NCI-H774 (cell line): ENCODE measurements at regions not wholly inside any gene's neighbourhood (a gene's known extent, or its start where the extent isn't known, plus 50 kb on each side); places are given as distances from the start of the nearest gene placed in this dataset.
"Not testable (repeated sequence)": the region's sequence is repeated elsewhere in the genome, so short reads cannot be mapped to it uniquely, and the experiment has no call there.

Source experiments
- DNase-seq: peaks from one replicate; lab custom pipeline; 2025; lab: John Stamatoyannopoulos, UW

DNA sequence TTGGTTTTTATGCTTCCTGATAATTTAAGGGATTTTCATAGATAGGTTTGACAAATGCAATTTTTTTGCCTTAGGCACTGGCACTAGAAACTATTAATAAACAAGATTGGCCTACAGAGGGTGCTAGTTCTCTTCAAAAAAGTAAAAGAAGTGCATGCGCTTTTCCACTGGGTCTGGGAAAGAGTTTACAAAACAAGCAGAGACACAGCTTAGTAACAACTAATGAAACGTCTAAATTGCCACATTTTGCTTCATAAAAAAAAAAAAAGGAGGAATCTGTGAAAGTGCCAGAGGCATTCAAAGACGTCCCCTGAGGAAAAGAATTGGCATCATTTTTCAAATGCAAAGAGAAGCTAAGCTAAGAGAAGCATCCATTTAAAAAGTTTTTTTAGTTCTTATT lies 58.3 kb upstream of the EEA1 start:
- DNase-seq = peak; percentile 77

DNA sequence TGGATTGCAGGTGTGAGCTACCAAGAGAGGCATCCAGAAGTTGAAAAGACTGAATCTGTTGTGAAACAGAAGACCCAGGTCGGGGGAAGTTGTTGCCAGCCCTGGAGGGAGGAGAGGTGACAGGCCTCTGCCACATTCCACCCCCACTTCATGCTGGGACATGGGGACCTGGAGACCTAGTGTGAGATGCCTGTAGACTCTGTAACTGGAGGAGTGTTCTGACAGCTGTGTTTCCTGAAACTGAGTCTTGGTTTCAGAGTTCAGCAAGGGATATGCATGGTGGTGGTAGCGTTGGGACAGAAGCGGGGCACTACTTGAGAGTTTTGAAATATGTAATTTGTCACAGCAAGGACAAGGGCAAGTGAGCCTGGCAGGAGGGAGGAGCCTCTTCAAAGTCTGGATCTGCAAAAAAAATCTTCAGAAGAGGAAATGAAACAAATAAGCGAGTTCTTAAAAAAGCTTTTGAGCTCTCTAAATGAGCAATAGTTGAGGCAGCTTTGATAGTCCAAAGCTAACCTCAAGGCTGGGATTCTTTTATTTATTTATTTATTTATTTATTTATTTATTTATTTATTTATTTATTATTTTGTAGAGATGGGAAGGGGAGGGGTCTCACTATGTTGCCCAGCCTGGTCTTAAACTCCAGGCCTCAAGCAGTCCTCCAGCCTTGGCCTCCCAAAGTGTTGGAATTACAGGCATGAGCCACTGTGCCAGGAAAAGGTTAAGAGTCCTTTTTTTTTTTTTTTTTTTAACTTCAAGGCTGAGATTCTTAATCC lies 58.9 kb upstream of the EEA1 start:
- no peak for DNase-seq

DNA sequence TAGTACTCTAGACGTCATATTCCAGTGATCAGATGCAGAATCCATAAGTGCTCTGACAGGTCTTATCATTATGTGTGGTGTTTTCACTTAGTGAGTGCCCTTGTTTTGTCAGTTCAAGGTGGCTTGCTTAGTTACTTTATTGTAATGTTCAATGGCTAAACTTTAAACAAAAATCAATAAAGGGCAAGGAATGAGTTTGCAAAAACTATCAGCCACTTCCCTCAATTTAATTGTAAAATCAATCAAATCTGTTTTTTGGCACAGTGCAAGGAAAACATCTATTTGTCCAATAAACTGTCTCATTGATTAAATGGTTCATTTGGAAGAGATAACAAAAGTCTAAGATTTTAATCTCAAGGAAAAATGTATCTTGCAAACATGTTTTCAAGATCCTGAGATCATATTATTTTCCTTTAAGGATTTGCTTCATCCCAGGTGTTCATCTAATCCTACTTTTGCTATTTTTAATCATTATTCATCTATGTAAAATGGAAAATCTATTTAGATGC lies 59.6 kb upstream of the EEA1 start:
- no peak for DNase-seq

DNA sequence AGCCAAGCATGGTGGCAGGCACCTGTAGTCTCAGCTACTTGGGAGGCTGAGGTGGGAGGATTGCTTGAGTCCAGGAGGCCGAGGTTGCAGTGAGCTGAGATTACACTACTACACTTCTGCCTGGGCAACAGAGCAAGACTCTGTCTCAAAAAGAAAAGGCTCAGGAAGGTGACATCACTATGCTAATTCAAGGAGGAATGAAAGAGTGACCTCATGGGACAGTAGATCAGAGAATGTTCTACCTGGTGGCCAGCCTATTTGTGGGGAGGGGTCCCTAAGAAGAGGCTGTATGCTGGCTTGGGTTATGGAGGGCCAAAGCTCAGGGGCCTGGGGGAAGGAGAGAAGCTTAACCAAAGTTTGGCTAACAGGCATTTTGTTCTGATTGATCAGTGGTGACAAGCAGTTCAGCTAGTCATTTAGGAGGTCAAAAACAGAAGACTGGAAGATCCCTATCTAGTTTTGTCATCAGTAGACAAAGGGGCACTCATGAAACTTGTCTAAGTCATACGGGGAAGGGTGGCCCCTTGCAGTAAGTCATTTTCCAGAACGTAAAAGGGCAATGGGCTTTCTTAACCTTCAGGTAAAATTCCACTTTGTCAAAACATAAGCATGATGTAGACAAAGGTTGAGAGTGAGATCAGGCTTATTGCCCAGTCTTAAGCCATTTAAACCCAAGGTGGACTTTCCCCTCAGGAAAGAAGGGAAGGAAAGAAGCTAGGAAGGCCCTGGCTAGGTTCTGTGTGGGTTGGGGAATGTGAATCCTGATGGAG lies 60.8 kb upstream of the EEA1 start:
- no peak for DNase-seq

DNA sequence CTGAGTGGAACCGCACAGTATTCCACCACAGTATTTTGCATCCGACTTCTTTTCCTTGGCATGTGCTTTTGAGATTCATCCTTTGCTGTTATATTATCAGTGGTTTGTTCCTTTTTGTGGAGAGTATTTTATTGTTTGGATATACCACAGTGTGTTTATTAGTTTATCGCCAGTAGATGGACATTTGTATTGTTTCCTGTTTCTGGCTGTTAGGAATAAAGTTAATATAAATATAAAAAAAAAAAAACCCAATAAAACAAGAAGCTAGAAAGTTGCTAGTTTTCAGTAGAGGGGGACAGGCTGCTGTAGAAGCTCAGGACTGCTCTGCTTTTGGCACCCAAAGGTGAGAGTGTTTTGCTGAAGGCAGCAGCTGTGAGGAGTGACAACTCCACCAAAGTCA lies 62.0 kb upstream of the EEA1 start:
- no peak for DNase-seq

DNA sequence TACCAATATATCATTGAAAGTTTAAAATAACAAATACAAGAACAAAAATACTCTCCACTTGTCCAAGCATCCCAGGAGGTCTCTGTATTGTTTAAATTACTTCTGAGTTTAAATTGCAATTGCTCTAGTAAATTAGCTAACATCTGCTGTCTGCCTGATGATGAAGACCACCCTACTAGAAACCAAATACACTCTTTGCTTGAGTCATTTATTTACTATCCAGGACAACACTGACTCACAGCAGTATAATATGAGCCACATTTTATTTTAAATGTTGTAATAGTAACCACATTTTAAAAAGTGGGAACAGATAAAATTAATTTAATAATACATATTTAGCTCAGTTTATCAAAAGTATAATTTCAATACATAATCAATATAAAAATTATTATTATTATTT lies 62.9 kb upstream of the EEA1 start:
- DNase-seq = no peak

DNA sequence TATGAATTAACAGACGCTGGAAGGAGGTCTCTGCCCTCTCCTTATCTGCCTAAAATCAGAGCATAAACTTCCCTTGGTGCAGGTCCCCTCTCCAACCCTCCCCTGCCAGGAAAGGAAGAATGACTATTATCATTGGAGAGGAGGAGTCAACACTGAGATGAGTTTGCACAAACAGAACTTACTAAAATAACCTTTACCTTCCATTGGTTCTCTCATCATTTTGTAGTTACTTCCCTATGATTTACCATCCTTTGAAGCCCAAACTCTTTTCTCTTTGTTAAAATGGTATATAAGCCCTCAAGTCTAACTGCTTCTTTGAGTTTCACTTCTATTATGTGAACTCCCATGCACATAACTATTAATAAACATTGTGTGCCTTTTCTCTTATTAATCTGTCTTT lies 64.2 kb upstream of the EEA1 start:
- DNase-seq = no peak

DNA sequence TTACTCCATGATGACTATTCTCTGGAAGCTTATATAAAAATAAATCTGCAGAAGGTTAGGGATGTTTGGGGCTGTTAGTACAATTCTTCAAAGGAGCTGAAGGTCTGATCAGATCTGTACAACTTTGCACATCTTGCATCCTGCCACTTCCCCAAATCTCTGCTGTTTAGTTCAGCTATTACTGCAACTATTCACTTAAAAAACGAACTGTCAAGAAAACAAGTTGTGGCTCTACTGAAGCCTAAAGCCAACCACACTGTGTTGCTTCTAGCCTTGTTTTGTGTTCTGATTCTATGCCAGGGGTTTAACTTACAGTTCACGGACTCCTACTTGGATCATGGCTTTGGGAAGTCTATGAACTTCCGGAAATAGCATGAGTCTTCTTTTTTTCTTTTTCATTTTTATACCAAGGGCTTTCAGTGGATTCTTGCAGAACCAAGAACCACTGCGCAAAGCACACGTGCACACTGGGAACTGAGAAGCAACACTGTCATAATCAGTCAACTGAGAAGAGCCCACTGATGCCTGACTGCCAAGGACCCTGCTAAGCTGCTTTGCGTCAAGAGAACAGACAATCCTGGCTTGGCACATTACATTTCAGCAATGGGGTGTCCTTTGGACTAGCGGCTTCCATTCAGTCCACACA lies 66.3 kb upstream of the EEA1 start:
- no peak for DNase-seq

GRCh38 chr12:93000026-93000425 lies 70.9 kb upstream of the EEA1 start:
- DNase-seq = no peak

GRCh38 chr12:93001407-93001806 lies 72.3 kb upstream of the EEA1 start:
- DNase-seq = no peak

DNA sequence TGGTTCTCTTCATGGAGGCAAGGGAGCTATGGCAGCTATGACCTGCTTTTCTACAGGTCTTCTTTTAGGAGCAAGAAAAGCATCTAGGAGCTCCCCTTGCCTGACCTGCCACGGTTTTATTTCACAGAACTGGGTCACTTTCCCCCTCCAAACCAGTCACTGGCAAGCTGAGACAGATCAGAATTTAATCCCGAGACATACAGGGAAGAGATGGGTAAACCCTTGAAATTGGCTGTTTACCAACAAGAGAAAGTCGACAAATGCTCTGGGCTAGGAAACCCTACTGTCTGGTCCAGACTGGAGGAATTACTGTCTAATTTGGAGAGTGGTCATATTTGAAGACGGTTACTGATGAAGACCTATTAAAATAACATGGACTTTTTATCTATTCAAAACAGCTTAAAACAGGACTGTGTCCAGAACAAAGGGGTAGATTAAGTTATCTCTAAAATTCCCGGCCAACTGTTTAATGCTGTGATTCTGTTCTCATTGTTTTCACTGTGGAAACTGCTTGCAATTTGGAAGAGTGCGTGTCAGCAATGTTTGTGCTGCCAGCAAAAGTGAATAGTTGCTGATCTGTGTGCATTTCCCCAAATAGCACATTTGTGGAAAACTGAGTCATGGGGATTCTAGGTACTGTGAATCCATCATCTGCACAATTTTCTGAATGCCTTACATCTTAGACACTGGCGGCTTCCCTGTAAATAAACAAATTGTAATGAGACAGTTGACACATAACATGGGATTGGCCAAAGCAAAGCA lies 73.4 kb upstream of the EEA1 start:
- no peak for DNase-seq

DNA sequence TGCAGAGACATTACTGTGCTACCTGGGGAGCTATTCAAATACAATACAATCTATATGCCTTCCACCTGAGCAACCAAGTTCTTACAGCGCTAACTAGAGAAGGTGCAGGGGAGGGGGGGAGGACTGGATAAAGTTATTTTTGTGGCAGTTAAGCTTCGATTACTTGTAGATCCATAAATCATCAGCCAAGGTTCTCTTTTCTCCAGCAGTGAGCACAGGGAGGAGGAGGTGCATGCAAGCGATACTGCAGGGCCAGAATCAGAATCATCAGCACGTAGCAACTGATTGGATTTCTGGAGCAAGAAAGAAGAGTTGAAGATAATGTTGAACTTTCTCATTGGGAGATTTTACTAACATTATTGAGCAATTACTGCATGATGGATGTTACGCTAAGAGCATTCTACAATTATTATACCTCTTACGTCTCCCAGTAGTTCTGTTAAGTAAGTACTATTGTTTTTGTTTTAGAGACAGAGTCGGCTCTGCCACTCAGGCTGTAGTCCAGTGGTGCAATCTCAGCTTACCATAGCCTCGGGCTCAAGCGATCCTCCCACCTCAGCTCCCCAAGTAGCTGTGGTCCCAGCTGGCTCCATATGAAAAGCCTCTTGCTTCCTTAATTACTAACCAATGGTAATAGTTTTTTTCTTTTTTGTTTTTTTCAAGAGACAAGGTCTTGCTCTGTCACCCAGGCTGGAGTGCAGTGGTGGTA lies 74.6 kb upstream of the EEA1 start:
- DNase-seq = no peak

DNA sequence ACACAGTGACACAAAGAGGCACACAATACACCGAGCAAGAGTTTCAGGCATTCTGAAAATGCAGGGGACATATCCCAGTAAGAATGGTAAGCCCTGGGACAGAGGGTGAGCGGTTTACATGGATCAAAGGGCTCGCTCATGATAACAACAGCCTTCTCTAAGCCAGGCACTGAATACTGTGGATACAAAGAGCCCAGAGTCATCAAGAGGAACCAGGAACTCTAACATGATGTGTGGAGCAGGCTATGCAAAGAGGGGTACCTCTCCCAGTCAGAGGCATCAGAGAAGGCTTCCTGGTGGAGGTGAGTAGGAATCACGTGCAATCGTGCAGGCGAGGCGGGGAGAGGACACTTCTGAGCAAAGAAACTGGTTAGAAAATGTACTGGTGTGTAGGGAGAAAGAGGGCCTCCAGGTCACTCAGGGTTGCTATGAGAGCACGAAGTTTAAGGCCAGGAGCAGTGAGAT lies 76.9 kb upstream of the EEA1 start:
- DNase-seq = no peak

GRCh38 chr12:93006471-93007208 lies 77.5 kb upstream of the EEA1 start:
- DNase-seq = no peak

DNA sequence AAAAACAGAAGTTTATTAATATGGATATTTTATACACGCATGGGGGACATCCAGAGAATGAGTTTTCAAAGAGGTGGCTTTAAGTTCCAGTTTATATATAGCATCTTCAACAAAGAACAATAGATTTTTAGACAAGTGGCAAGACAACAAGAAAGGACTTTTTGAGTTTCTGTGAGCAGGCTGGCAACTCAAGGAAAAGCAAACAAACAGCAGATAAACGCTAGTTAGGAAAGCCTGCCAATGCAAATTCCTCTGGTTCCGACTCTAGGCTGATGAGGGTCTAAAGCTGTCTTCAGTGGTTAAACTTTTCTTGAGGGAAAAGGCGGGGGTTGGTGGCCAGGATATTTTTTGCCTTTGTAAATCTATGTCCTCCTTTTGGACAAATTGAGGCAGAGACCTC lies 78.4 kb upstream of the EEA1 start:
- DNase-seq = no peak

DNA sequence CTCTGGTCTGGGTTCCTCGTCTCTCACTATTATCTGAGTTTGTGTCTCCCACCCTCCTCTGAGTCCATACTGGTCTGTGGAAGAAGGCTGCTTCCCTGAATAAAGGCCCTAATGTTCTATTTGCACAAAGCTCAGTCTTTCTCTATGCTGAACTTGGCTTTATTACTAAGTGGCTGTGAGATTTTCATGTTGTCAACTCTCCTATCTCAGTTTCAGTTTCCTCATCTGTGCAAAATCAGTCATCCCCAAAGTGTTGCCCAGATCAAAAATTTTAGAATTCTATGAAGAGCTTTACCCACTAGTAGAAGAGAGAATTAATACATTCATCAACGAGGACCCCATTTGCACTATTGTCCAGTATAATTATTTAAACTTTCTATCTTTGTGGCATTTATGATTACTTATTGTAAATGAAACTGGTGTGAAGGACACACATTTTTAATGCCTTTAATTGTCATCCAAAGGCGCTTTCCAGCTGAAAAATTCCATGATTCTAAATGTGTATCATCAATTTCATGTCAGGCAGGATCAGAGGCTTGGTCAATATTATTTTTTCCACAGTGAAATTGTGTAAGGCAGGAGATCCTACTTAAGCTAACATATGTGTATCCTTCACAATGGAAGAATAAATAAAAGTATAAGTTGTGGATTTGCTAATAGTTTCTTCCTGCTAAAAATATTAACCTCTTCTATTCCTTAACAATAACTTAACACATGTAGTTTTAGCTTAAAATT lies 79.1 kb upstream of the EEA1 start:
- DNase-seq = no peak

DNA sequence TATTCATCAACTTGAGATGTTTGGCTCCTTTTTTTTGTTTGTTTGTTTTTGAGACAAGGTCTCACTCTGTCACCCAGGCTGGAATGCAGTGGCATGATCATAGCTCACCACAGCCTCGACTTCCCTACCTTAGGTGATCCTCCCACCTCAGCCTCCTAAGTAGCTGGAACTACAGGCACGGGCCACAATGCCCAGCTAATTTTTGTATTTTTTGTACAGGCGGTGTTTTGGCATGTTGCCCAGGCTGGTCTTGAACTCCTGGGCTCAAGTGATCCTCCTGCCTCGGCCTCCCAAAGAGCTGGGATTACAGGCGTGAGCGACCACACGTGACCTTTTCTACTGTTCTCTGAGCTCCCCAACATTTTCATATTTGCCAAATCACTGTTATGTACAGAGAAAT lies 79.8 kb upstream of the EEA1 start:
- DNase-seq = not testable (repeated sequence)

DNA sequence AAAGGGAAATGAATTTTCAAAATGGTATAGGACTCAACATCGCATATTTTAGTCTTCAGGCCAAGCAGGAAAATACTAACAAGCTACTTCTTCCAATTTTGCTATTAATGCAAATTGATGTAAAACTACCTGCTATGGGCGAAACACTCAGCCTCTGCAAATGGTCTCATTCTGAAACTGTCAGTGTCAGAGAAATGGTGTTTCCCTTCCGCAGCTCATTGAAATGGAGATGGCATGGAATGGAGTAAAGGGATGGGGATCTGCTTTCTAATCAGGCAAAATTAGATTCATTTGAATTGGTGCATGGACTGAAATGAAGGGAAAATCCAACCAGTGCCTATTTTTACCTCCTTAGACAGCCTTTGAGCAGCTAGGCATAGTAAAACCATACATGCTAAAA lies 80.4 kb upstream of the EEA1 start:
- no peak for DNase-seq

DNA sequence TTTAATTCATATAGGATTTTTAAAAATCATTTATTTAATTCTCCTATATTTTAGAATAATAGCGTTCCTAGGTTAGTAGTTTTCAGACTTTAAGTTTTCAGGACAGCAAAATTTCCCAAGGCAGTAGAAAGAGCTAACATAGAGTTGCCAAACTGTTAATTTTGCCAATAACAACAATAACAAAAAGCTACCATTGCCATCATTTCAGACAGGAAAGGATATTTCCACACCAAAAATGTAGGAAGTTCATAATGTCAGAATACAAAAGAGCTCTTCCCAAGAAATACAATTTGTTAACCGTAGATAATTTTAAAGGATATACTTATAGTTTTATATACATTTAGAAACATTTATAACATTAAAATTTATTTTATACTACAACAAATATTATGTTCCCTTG lies 81.4 kb upstream of the EEA1 start:
- DNase-seq = no peak

GRCh38 chr12:93011100-93011499 lies 82.0 kb upstream of the EEA1 start:
- no peak for DNase-seq
